Adrenal gland (tissue), 9 donors: ENCODE measurements at regions not wholly inside any gene's neighbourhood (a gene's known extent, or its start where the extent isn't known, plus 50 kb on each side); places are given as distances from the start of the nearest gene placed in this dataset.

Experiments
- DNase-seq, 7 donors: peaks; one replicate each; pipeline ENCODE4 v3.0.0-alpha.2; 2019 to 2020
- H3K27ac ChIP-seq, 5 donors: fragments of 200-600 bp; sonication (generic) in 4 of 5; 1 replicate in 3 of 5; 2 replicates in 2 of 5; pipeline versions ENCODE4 v1.5.1 to v1.8.0; 2016 to 2020; ENCODE audit warnings: mild to moderate bottlenecking in 1 of 5
- H3K27me3 ChIP-seq: fragments of 200-600 bp; 2 replicates; pipeline ENCODE4 v1.8.0; 2021
- H3K36me3 ChIP-seq, 2 donors: fragments of 200-600 bp; replicated peaks in 1 of 2; 1 replicate in 1 of 2; 2 replicates in 1 of 2; pipeline versions ENCODE4 v1.5.1 to v1.8.0; 2018 to 2022
- H3K4me1 ChIP-seq, 2 donors: fragments of 200-600 bp; replicated peaks in 1 of 2; 1 replicate in 1 of 2; 2 replicates in 1 of 2; pipeline versions ENCODE4 v1.5.1 to v1.8.0; 2018 to 2021
- H3K4me3 ChIP-seq, 4 donors: fragments of 200-600 bp; sonication (generic) in 3 of 4; one replicate each; pipeline ENCODE4 v1.5.1; 2016 to 2018
- H3K9me3 ChIP-seq, 3 donors: fragments of 200-600 bp; sonication (generic) in 1 of 3; replicated peaks in 1 of 3; 1 replicate in 2 of 3; 2 replicates in 1 of 3; pipeline versions ENCODE4 v1.5.1 to v1.8.0; 2016 to 2021
- CTCF ChIP-seq, 6 experiments: fragments of 450-650 bp in 4 of 6; fragments of 200-600 bp in 2 of 6; sonication (generic) in 1 of 6; IDR thresholded peaks; 1 replicate in 5 of 6; 2 replicates in 1 of 6; pipeline versions ENCODE4 v1.5.1 to v1.8.0; 2016 to 2021; ENCODE audit warnings: antibody characterized with exemption in 6 of 6, mild to moderate bottlenecking in 2 of 6, moderate library complexity in 1 of 6
- POLR2A ChIP-seq, 2 donors: fragments of 450-650 bp; IDR thresholded peaks; one replicate each; pipeline ENCODE4 v1.6.1; 2017; ENCODE audit warnings: antibody characterized with exemption in 2 of 2, mild to moderate bottlenecking in 2 of 2, moderate library complexity in 1 of 2
- WGBS, 4 donors: extraction: QIAGEN DNeasy Blood & Tissue Kit in 2 of 4; methylation state at CpG; one replicate each; pipeline versions ENCODE4 v1.1.5 to v1.1.7; 2013 to 2017; 5-methylcytosine and 5-hydroxymethylcytosine counted together
- intact Hi-C, 2 donors: fragments of 100-400 bp; cut with DNase I; formaldehyde crosslinking; loops; one replicate each; pipeline versions ENCODE4 v1.14.1 to v1.15.0; 2022 to 2023
- donor health status: healthy with polysubstance abuse.
- donor health status: Bipolar disorder and iron deficiency.
- donor health status: DM: yes; HTN: yes; CAD: no.
- donor health status: DM: no; HTN: no; CAD: no.
- donor health status: DM: no; HTN: no; CAD: no.

GRCh38 chr11:104324276-104324675 is 160.3 kb upstream of the PDGFD start:
- Histone ChIP-seq H3K4me1 (no peaks in the 10 kb centered on the region), H3K36me3 (no peaks in the 10 kb centered on the region), H3K4me3 (no peak overlapping the region), H3K9me3 (no peaks in the 10 kb centered on the region), H3K27me3 (no peaks in the 10 kb centered on the region), H3K27ac (no peak overlapping the region)
- 83 to 97% (median 86%) methylated on average over 1 of the region's 1 CpG for WGBS, 4 donors
- intact Hi-C loops, result no loop called here
- no peak for DNase-seq
- TF ChIP-seq POLR2A (IDR thresholded peaks at IDR 0.05), result no peak
- TF ChIP-seq CTCF (IDR thresholded peaks at IDR 0.05), result no peak

DNA sequence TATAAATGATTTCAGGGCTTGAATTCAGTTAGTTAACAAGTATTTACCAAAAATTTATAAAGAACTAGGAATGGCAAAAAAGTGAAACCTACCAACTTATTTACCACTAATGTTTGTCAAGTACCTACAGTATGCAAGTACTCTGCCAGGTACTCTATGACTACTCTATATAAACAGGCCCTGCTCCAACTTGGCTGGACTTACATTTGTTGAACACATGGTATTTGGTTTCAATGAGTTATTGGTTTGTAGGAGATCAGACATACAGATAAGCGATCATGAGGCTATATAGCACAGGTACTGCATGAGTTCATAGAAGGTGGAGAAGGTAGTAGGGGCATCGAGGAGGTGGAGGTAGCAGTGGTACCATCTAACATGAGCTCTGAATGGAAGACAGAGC is 159.9 kb upstream of the PDGFD start:
- H3K4me3 ChIP-seq, result no peak overlapping the region
- TF ChIP-seq POLR2A (IDR thresholded peaks at IDR 0.05), result no peak
- no peak for TF ChIP-seq CTCF (IDR thresholded peaks at IDR 0.05)
- no peaks in the 10 kb centered on the region for H3K9me3 ChIP-seq
- intact Hi-C loops, result no loop called here
- WGBS, 4 donors, result 94 to 97% (median 95%) methylated on average over 2 of the region's 2 CpGs
- H3K36me3 ChIP-seq, result no peaks in the 10 kb centered on the region
- no peak overlapping the region for H3K27ac ChIP-seq
- H3K4me1 ChIP-seq, result no peaks in the 10 kb centered on the region
- H3K27me3 ChIP-seq, result no peaks in the 10 kb centered on the region
- no peak for DNase-seq

- TF ChIP-seq CTCF (IDR thresholded peaks at IDR 0.05) (no peak), POLR2A (IDR thresholded peaks at IDR 0.05) (no peak)
- WGBS, 4 donors, result 68 to 80% (median 72%) methylated on average over 4 of the region's 4 CpGs
- H3K27me3 ChIP-seq, result no peaks in the 10 kb centered on the region
These were observed 158.7 kb upstream of the PDGFD start for GRCh38 chr11:104322696-104323095.

GRCh38 chr11:104320956-104321355 is 157.0 kb upstream of the PDGFD start:
- Histone ChIP-seq H3K27ac (no peak overlapping the region), H3K36me3 (no peaks in the 10 kb centered on the region), H3K9me3 (no peaks in the 10 kb centered on the region), H3K27me3 (no peaks in the 10 kb centered on the region), H3K4me3 (no peak overlapping the region), H3K4me1 (no peaks in the 10 kb centered on the region)
- WGBS, 4 donors, result 87 to 96% (median 94%) methylated on average over 1 of the region's 1 CpG
- intact Hi-C loops, result no loop called here
- no peak for DNase-seq
- TF ChIP-seq POLR2A (IDR thresholded peaks at IDR 0.05), result no peak
- no peak for TF ChIP-seq CTCF (IDR thresholded peaks at IDR 0.05)

More at GRCh38 chr11:104322696-104323095, 158.7 kb upstream of the PDGFD start:
- Histone ChIP-seq H3K36me3 (no peaks in the 10 kb centered on the region), H3K4me1 (no peaks in the 10 kb centered on the region), H3K27ac (no peak overlapping the region), H3K9me3 (no peaks in the 10 kb centered on the region), H3K4me3 (no peak overlapping the region)
- intact Hi-C loops, result no loop called here
- DNase-seq, result no peak
